ENCODE measurements at regions not wholly inside any gene's neighbourhood (a gene's known extent, or its start where the extent isn't known, plus 50 kb on each side); places are given as distances from the start of the nearest gene placed in this dataset.
"Not testable (repeated sequence)": the region's sequence is repeated elsewhere in the genome, so short reads cannot be mapped to it uniquely, and the experiment has no call there.

- no CpG with 5 or more reads among the region's 21 CpGs for WGBS, 2 donors (ENCODE audit: extremely low coverage in 2 of 2, insufficient read length in 2 of 2, insufficient replicate concordance in 1 of 2)
- H3K27ac ChIP-seq (replicated peaks; ENCODE audit: low read length): no peak overlapping the region
- no peaks in the 10 kb centered on the region for H3K9me3 ChIP-seq (replicated peaks in 1 of 2; ENCODE audit: control insufficient read depth in 2 of 2, insufficient read depth in 1 of 2, low read depth in 1 of 2, low read length in 2 of 2)
- no peak overlapping the region for H4K91ac ChIP-seq (ENCODE audit: low read depth, low read length, poor library complexity)
- no peaks in the 10 kb centered on the region for H3K4me1 ChIP-seq (ENCODE audit: control insufficient read depth in 2 of 2, insufficient read depth in 1 of 2, low read depth in 1 of 2, low read length in 2 of 2)
- no peaks in the 10 kb centered on the region for H3K36me3 ChIP-seq (replicated peaks in 1 of 2; ENCODE audit: control insufficient read depth in 2 of 2, insufficient read depth in 2 of 2, low read length in 2 of 2)
- H2AK5ac ChIP-seq (ENCODE audit: low read depth, low read length): no peak overlapping the region
- no peaks in the 10 kb centered on the region for H3K79me1 ChIP-seq (ENCODE audit: low read depth, low read length)
- no peak overlapping the region for H2BK12ac ChIP-seq (ENCODE audit: low read length)
- no peak overlapping the region for H3K23ac ChIP-seq (ENCODE audit: low read depth, low read length, poor library complexity)
- peak overlapping the region; percentile 17 for H3K9ac ChIP-seq (ENCODE audit: low read depth, low read length, poor library complexity)
- H3K4me2 ChIP-seq (ENCODE audit: insufficient read depth, low read length, poor library complexity, severe bottlenecking): no peak overlapping the region
- H2AFZ ChIP-seq (ENCODE audit: low read length): no peak overlapping the region
- peak overlapping the region; percentile 79 for H3K18ac ChIP-seq (ENCODE audit: low read length)
- no peak for DNase-seq (ENCODE audit: low spot score)
- no peak overlapping the region for H3K4ac ChIP-seq (ENCODE audit: low read length)
- H3K14ac ChIP-seq (ENCODE audit: low read length): peak overlapping the region; percentile 9
- no peak overlapping the region for H2BK15ac ChIP-seq (ENCODE audit: low read length)
- H4K8ac ChIP-seq (ENCODE audit: low read depth, low read length): no peak overlapping the region
- no peaks in the 10 kb centered on the region for H3K27me3 ChIP-seq (ENCODE audit: control insufficient read depth in 3 of 3, insufficient read depth in 3 of 3, low read depth in 1 of 3, low read length in 3 of 3)
- H3K4me3 ChIP-seq (ENCODE audit: low read length in 2 of 2): no peak overlapping the region
- no peak overlapping the region for H2BK120ac ChIP-seq (ENCODE audit: low read depth, low read length)
- no peak overlapping the region for H2BK5ac ChIP-seq (ENCODE audit: low read length)
Measured at GRCh38 chr22:48402591-48403031, 1425.1 kb downstream of the BRD1 start.

DNA sequence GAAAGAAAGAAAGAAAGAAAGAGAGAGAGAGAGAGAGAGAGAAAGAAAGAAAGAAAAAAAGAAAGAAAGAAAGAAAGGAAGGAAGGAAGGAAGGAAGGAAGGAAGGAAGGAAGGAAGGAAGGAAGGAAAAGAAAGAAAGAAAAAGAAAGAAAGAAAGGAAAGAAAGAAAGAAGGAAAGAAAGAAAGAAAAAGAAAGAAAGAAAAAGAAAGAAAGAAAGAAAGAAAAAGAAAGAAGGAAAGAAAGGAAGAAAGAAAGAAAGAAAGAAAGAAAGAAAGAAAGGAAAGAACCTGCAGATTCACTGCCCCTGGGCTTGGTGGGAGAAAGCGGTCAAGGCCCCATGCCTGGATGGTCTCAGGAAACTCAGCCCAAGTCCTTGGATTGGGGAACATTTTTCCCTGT lies 1426.2 kb downstream of the BRD1 start:
- H4K8ac ChIP-seq (ENCODE audit: low read depth, low read length); H3K4ac ChIP-seq (ENCODE audit: low read length); H2BK120ac ChIP-seq (ENCODE audit: low read depth, low read length); H3K18ac ChIP-seq (ENCODE audit: low read length); H3K27me3 ChIP-seq (ENCODE audit: control insufficient read depth in 3 of 3, insufficient read depth in 3 of 3, low read depth in 1 of 3, low read length in 3 of 3); H2BK15ac ChIP-seq (ENCODE audit: low read length); H3K27ac ChIP-seq (replicated peaks; ENCODE audit: low read length); H3K14ac ChIP-seq (ENCODE audit: low read length); H3K9me3 ChIP-seq (replicated peaks in 1 of 2; ENCODE audit: control insufficient read depth in 2 of 2, insufficient read depth in 1 of 2, low read depth in 1 of 2, low read length in 2 of 2); H3K4me3 ChIP-seq (ENCODE audit: low read length in 2 of 2); H3K9ac ChIP-seq (ENCODE audit: low read depth, low read length, poor library complexity); H3K36me3 ChIP-seq (replicated peaks in 1 of 2; ENCODE audit: control insufficient read depth in 2 of 2, insufficient read depth in 2 of 2, low read length in 2 of 2); H3K4me1 ChIP-seq (ENCODE audit: control insufficient read depth in 2 of 2, insufficient read depth in 1 of 2, low read depth in 1 of 2, low read length in 2 of 2); H4K91ac ChIP-seq (ENCODE audit: low read depth, low read length, poor library complexity); H3K4me2 ChIP-seq (ENCODE audit: insufficient read depth, low read length, poor library complexity, severe bottlenecking); H2AFZ ChIP-seq (ENCODE audit: low read length); H2AK5ac ChIP-seq (ENCODE audit: low read depth, low read length); H3K79me1 ChIP-seq (ENCODE audit: low read depth, low read length); H2BK12ac ChIP-seq (ENCODE audit: low read length); H3K23ac ChIP-seq (ENCODE audit: low read depth, low read length, poor library complexity); DNase-seq (ENCODE audit: low spot score); H2BK5ac ChIP-seq (ENCODE audit: low read length): not testable (repeated sequence)
- WGBS, 2 donors (ENCODE audit: extremely low coverage in 2 of 2, insufficient read length in 2 of 2, insufficient replicate concordance in 1 of 2): no CpG with 5 or more reads among the region's 1 CpG

GRCh38 chr22:48398181-48398905 lies 1429.3 kb downstream of the BRD1 start:
- H3K27ac ChIP-seq (replicated peaks; ENCODE audit: low read length): no peak overlapping the region
- peak overlapping the region; percentile 19 for H2BK5ac ChIP-seq (ENCODE audit: low read length)
- no peak overlapping the region for H4K91ac ChIP-seq (ENCODE audit: low read depth, low read length, poor library complexity)
- no peak overlapping the region for H2BK12ac ChIP-seq (ENCODE audit: low read length)
- no peak overlapping the region for H2BK15ac ChIP-seq (ENCODE audit: low read length)
- DNase-seq (ENCODE audit: low spot score): no peak
- H3K4ac ChIP-seq (ENCODE audit: low read length): no peak overlapping the region
- no peak overlapping the region for H2AK5ac ChIP-seq (ENCODE audit: low read depth, low read length)
- no peak overlapping the region for H2AFZ ChIP-seq (ENCODE audit: low read length)
- no CpG with 5 or more reads among the region's 11 CpGs for WGBS, 2 donors (ENCODE audit: extremely low coverage in 2 of 2, insufficient read length in 2 of 2, insufficient replicate concordance in 1 of 2)
- H3K9me3 ChIP-seq (replicated peaks in 1 of 2; ENCODE audit: control insufficient read depth in 2 of 2, insufficient read depth in 1 of 2, low read depth in 1 of 2, low read length in 2 of 2): no peaks in the 10 kb centered on the region
- no peaks in the 10 kb centered on the region for H3K36me3 ChIP-seq (replicated peaks in 1 of 2; ENCODE audit: control insufficient read depth in 2 of 2, insufficient read depth in 2 of 2, low read length in 2 of 2)
- H3K4me1 ChIP-seq (ENCODE audit: control insufficient read depth in 2 of 2, insufficient read depth in 1 of 2, low read depth in 1 of 2, low read length in 2 of 2): no peaks in the 10 kb centered on the region
- no peak overlapping the region for H3K4me3 ChIP-seq (ENCODE audit: low read length in 2 of 2)
- no peaks in the 10 kb centered on the region for H3K79me1 ChIP-seq (ENCODE audit: low read depth, low read length)
- no peak overlapping the region for H3K9ac ChIP-seq (ENCODE audit: low read depth, low read length, poor library complexity)
- no peak overlapping the region for H3K4me2 ChIP-seq (ENCODE audit: insufficient read depth, low read length, poor library complexity, severe bottlenecking)
- H4K8ac ChIP-seq (ENCODE audit: low read depth, low read length): no peak overlapping the region
- no peak overlapping the region for H2BK120ac ChIP-seq (ENCODE audit: low read depth, low read length)
- no peaks in the 10 kb centered on the region for H3K27me3 ChIP-seq (ENCODE audit: control insufficient read depth in 3 of 3, insufficient read depth in 3 of 3, low read depth in 1 of 3, low read length in 3 of 3)
- H3K18ac ChIP-seq (ENCODE audit: low read length): peak overlapping the region; percentile 48
- no peak overlapping the region for H3K23ac ChIP-seq (ENCODE audit: low read depth, low read length, poor library complexity)
- no peak overlapping the region for H3K14ac ChIP-seq (ENCODE audit: low read length)

- DNase-seq (ENCODE audit: low spot score): no peak
- H3K4me2 ChIP-seq (ENCODE audit: insufficient read depth, low read length, poor library complexity, severe bottlenecking): no peak overlapping the region
- no peak overlapping the region for H3K23ac ChIP-seq (ENCODE audit: low read depth, low read length, poor library complexity)
- H2BK12ac ChIP-seq (ENCODE audit: low read length): peak overlapping the region; percentile 63
- no peak overlapping the region for H2BK120ac ChIP-seq (ENCODE audit: low read depth, low read length)
- no peak overlapping the region for H2AFZ ChIP-seq (ENCODE audit: low read length)
- peak overlapping the region; percentile 27 for H2AK5ac ChIP-seq (ENCODE audit: low read depth, low read length)
- no CpG with 5 or more reads among the region's 16 CpGs for WGBS, 2 donors (ENCODE audit: extremely low coverage in 2 of 2, insufficient read length in 2 of 2, insufficient replicate concordance in 1 of 2)
- H2BK15ac ChIP-seq (ENCODE audit: low read length): no peak overlapping the region
- H3K4me1 ChIP-seq (ENCODE audit: control insufficient read depth in 2 of 2, insufficient read depth in 1 of 2, low read depth in 1 of 2, low read length in 2 of 2): no peaks in the 10 kb centered on the region
- peak overlapping the region; percentile 65 for H3K18ac ChIP-seq (ENCODE audit: low read length)
- H3K27me3 ChIP-seq (ENCODE audit: control insufficient read depth in 3 of 3, insufficient read depth in 3 of 3, low read depth in 1 of 3, low read length in 3 of 3): no peaks in the 10 kb centered on the region
- no peak overlapping the region for H3K14ac ChIP-seq (ENCODE audit: low read length)
- H3K9ac ChIP-seq (ENCODE audit: low read depth, low read length, poor library complexity): no peak overlapping the region
- no peak overlapping the region for H3K4ac ChIP-seq (ENCODE audit: low read length)
- H3K79me1 ChIP-seq (ENCODE audit: low read depth, low read length): no peaks in the 10 kb centered on the region
- no peaks in the 10 kb centered on the region for H3K9me3 ChIP-seq (replicated peaks in 1 of 2; ENCODE audit: control insufficient read depth in 2 of 2, insufficient read depth in 1 of 2, low read depth in 1 of 2, low read length in 2 of 2)
- H3K4me3 ChIP-seq (ENCODE audit: low read length in 2 of 2): no peak overlapping the region
- H4K91ac ChIP-seq (ENCODE audit: low read depth, low read length, poor library complexity): no peak overlapping the region
- peak overlapping the region; percentile 27 for H4K8ac ChIP-seq (ENCODE audit: low read depth, low read length)
- H2BK5ac ChIP-seq (ENCODE audit: low read length): no peak overlapping the region
- no peaks in the 10 kb centered on the region for H3K36me3 ChIP-seq (replicated peaks in 1 of 2; ENCODE audit: control insufficient read depth in 2 of 2, insufficient read depth in 2 of 2, low read length in 2 of 2)
- H3K27ac ChIP-seq (replicated peaks; ENCODE audit: low read length): no peak overlapping the region
Measured at GRCh38 chr22:48397531-48398180, 1430.0 kb downstream of the BRD1 start.
